ENCODE measurements at regions not wholly inside any gene's neighbourhood (a gene's known extent, or its start where the extent isn't known, plus 50 kb on each side); places are given as distances from the start of the nearest gene placed in this dataset.
A peak's percentile ranks its signal among the peaks of the same experiment; 100 is the strongest.

- DNase-seq (ENCODE audit: low read depth) = no peak
Observed at GRCh38 chr20:10990625-10991382, 317.0 kb upstream of the JAG1 start.

- DNase-seq (ENCODE audit: low read depth) = no peak
Observed at GRCh38 chr20:10992731-10993130, 318.9 kb upstream of the JAG1 start.

- no peak for DNase-seq (ENCODE audit: low read depth)
Observed at GRCh38 chr20:10994991-10995700, 321.3 kb upstream of the JAG1 start.

- no peak for DNase-seq (ENCODE audit: low read depth)
Observed at GRCh38 chr20:10998476-10998875, 324.7 kb upstream of the JAG1 start.

- no peak for DNase-seq (ENCODE audit: low read depth)
Observed at GRCh38 chr20:11000416-11000815, 326.6 kb upstream of the JAG1 start.

- DNase-seq (ENCODE audit: low read depth) = no peak
Observed at GRCh38 chr20:11001302-11001701, 327.5 kb upstream of the JAG1 start.

GRCh38 chr20:11001764-11002540 lies 328.2 kb upstream of the JAG1 start:
- DNase-seq (ENCODE audit: low read depth) = peak; percentile 99

GRCh38 chr20:11003341-11003740 lies 329.5 kb upstream of the JAG1 start:
- DNase-seq (ENCODE audit: low read depth) = no peak

- DNase-seq (ENCODE audit: low read depth) = no peak
Observed at GRCh38 chr20:11008444-11009033, 334.7 kb upstream of the JAG1 start.

GRCh38 chr20:11011653-11012052 lies 337.9 kb upstream of the JAG1 start:
- DNase-seq (ENCODE audit: low read depth) = no peak

- DNase-seq (ENCODE audit: low read depth) = peak; percentile 14
Observed at GRCh38 chr20:11012975-11013374, 339.2 kb upstream of the JAG1 start.

GRCh38 chr20:11013801-11014200 lies 340.0 kb upstream of the JAG1 start:
- no peak for DNase-seq (ENCODE audit: low read depth)

GRCh38 chr20:11015440-11015839 lies 341.6 kb upstream of the JAG1 start:
- no peak for DNase-seq (ENCODE audit: low read depth)

- DNase-seq (ENCODE audit: low read depth) = no peak
Observed at GRCh38 chr20:11017446-11017845, 343.6 kb upstream of the JAG1 start.

- no peak for DNase-seq (ENCODE audit: low read depth)
Observed at GRCh38 chr20:11018668-11019170, 344.9 kb upstream of the JAG1 start.

GRCh38 chr20:11020712-11021111 lies 346.9 kb upstream of the JAG1 start:
- DNase-seq (ENCODE audit: low read depth) = no peak

- DNase-seq (ENCODE audit: low read depth) = no peak
Observed at GRCh38 chr20:11027224-11027623, 353.4 kb upstream of the JAG1 start.

- no peak for DNase-seq (ENCODE audit: low read depth)
Observed at GRCh38 chr20:11030351-11030750, 356.6 kb upstream of the JAG1 start.

GRCh38 chr20:11031300-11031699 lies 357.5 kb upstream of the JAG1 start:
- no peak for DNase-seq (ENCODE audit: low read depth)

GRCh38 chr20:11032611-11033010 lies 358.8 kb upstream of the JAG1 start:
- no peak for DNase-seq (ENCODE audit: low read depth)

GRCh38 chr20:11034025-11034424 lies 360.2 kb upstream of the JAG1 start:
- DNase-seq (ENCODE audit: low read depth) = no peak

- peak; percentile 56 for DNase-seq (ENCODE audit: low read depth)
Observed at GRCh38 chr20:11035211-11035610, 361.4 kb upstream of the JAG1 start.

Data from RPMI7951 (cell line).